ENCODE measurements at regions not wholly inside any gene's neighbourhood (a gene's known extent, or its start where the extent isn't known, plus 50 kb on each side); places are given as distances from the start of the nearest gene placed in this dataset.

- TF ChIP-seq CTCF (IDR thresholded peaks at IDR 0.05), result no peak
- no peak for TF ChIP-seq POLR2A (IDR thresholded peaks at IDR 0.05)
These were observed 178.1 kb upstream of the TNP1 start for GRCh38 chr2:217038001-217038400.
